Neuronal stem cell (in vitro differentiated cells): ENCODE measurements at regions not wholly inside any gene's neighbourhood (a gene's known extent, or its start where the extent isn't known, plus 50 kb on each side); places are given as distances from the start of the nearest gene placed in this dataset.
"Not testable (repeated sequence)": the region's sequence is repeated elsewhere in the genome, so short reads cannot be mapped to it uniquely, and the experiment has no call there.

Source experiments
- DNase-seq: peaks from one replicate; pipeline ENCODE4 v3.0.0-alpha.2; 2013; ENCODE audit warnings: low spot score
- H2AFZ ChIP-seq: one replicate; pipeline ENCODE4 v1.6.1; 2013; ENCODE audit warnings: mild to moderate bottlenecking, low read length, inconsistent platforms
- H2AK5ac ChIP-seq: 2 replicates; pipeline ENCODE4 v1.6.1; 2013; ENCODE audit warnings: low read depth, mild to moderate bottlenecking, inconsistent platforms, low read length, moderate library complexity, mixed read lengths
- H2BK120ac ChIP-seq: 2 replicates; pipeline ENCODE4 v1.6.1; 2013; ENCODE audit warnings: low read depth, mild to moderate bottlenecking, inconsistent platforms, low read length, moderate library complexity, mixed read lengths
- H2BK12ac ChIP-seq: one replicate; pipeline ENCODE4 v1.6.1; 2013; ENCODE audit warnings: low read length, inconsistent platforms
- H2BK15ac ChIP-seq: 2 replicates; pipeline ENCODE4 v1.6.1; 2013; ENCODE audit warnings: mild to moderate bottlenecking, low read length, inconsistent platforms, mixed read lengths
- H2BK5ac ChIP-seq: one replicate; pipeline ENCODE4 v1.6.1; 2013; ENCODE audit warnings: inconsistent platforms, mild to moderate bottlenecking, low read length, moderate library complexity
- H3K14ac ChIP-seq: one replicate; pipeline ENCODE4 v1.6.1; 2013; ENCODE audit warnings: low read length, inconsistent platforms
- H3K18ac ChIP-seq: 2 replicates; pipeline ENCODE4 v1.6.1; 2013; ENCODE audit warnings: low read length, inconsistent platforms
- H3K23ac ChIP-seq: 2 replicates; pipeline ENCODE4 v1.6.1; 2013; ENCODE audit warnings: low read depth, mild to moderate bottlenecking, mixed read lengths, low read length, inconsistent platforms; ENCODE audit not compliant: poor library complexity
- H3K27ac ChIP-seq: replicated peaks from 3 replicates; pipeline ENCODE4 v1.5.1; 2013; ENCODE audit warnings: low read length, inconsistent platforms
- H3K27me3 ChIP-seq, 3 experiments: 2 replicates each; pipeline ENCODE4 v1.6.1; 2013; ENCODE audit warnings: low read length in 3 of 3, mild to moderate bottlenecking in 2 of 3, inconsistent platforms in 1 of 3, low read depth in 1 of 3, mixed read lengths in 1 of 3, moderate library complexity in 1 of 3; ENCODE audit not compliant: control insufficient read depth in 3 of 3, insufficient read depth in 3 of 3
- H3K36me3 ChIP-seq, 2 donors: replicated peaks in 1 of 2; 2 replicates each; pipeline ENCODE4 v1.6.1; 2013; ENCODE audit warnings: low read length in 2 of 2; ENCODE audit not compliant: control insufficient read depth in 2 of 2, insufficient read depth in 2 of 2
- H3K4ac ChIP-seq: 2 replicates; pipeline ENCODE4 v1.6.1; 2013; ENCODE audit warnings: inconsistent platforms, mild to moderate bottlenecking, low read length, moderate library complexity
- H3K4me1 ChIP-seq, 2 donors: 1 replicate in 1 of 2; 2 replicates in 1 of 2; pipeline ENCODE4 v1.6.1; 2013; ENCODE audit warnings: low read length in 2 of 2, low read depth in 1 of 2; ENCODE audit not compliant: control insufficient read depth in 2 of 2, insufficient read depth in 1 of 2
- H3K4me2 ChIP-seq: one replicate; pipeline ENCODE4 v1.6.1; 2013; ENCODE audit warnings: mild to moderate bottlenecking, low read length, inconsistent platforms; ENCODE audit not compliant: insufficient read depth, poor library complexity, severe bottlenecking
- H3K4me3 ChIP-seq, 2 donors: 2 replicates each; pipeline ENCODE4 v1.5.1; 2013; ENCODE audit warnings: low read length in 2 of 2, mild to moderate bottlenecking in 2 of 2, inconsistent platforms in 1 of 2, moderate library complexity in 1 of 2
- H3K79me1 ChIP-seq: one replicate; pipeline ENCODE4 v1.6.1; 2013; ENCODE audit warnings: low read depth, mild to moderate bottlenecking, inconsistent platforms, low read length, moderate library complexity
- H3K9ac ChIP-seq: one replicate; pipeline ENCODE4 v1.6.1; 2013; ENCODE audit warnings: mild to moderate bottlenecking, low read depth, low read length, inconsistent platforms; ENCODE audit not compliant: poor library complexity
- H3K9me3 ChIP-seq, 2 donors: replicated peaks in 1 of 2; 2 replicates each; pipeline versions ENCODE3 to v1.6.1; 2013; ENCODE audit warnings: low read length in 2 of 2, mild to moderate bottlenecking in 2 of 2, inconsistent platforms in 1 of 2, low read depth in 1 of 2, mixed read lengths in 1 of 2, moderate library complexity in 1 of 2; ENCODE audit not compliant: control insufficient read depth in 2 of 2, insufficient read depth in 1 of 2
- H4K8ac ChIP-seq: one replicate; pipeline ENCODE4 v1.6.1; 2013; ENCODE audit warnings: low read depth, mild to moderate bottlenecking, inconsistent platforms, low read length, moderate library complexity
- H4K91ac ChIP-seq: one replicate; pipeline ENCODE4 v1.6.1; 2013; ENCODE audit warnings: low read length, low read depth, mild to moderate bottlenecking, inconsistent platforms; ENCODE audit not compliant: poor library complexity
- WGBS, 2 donors: extraction: QIAGEN DNeasy Blood & Tissue Kit; methylation state at CpG; one replicate each; pipeline ENCODE4 v1.1.7; 2013; ENCODE audit warnings: missing lambda C conversion rate in 2 of 2, mixed read lengths in 1 of 2; ENCODE audit not compliant: insufficient read length in 2 of 2, insufficient replicate concordance in 1 of 2; ENCODE audit errors: extremely low coverage in 2 of 2; 5-methylcytosine and 5-hydroxymethylcytosine counted together

DNA sequence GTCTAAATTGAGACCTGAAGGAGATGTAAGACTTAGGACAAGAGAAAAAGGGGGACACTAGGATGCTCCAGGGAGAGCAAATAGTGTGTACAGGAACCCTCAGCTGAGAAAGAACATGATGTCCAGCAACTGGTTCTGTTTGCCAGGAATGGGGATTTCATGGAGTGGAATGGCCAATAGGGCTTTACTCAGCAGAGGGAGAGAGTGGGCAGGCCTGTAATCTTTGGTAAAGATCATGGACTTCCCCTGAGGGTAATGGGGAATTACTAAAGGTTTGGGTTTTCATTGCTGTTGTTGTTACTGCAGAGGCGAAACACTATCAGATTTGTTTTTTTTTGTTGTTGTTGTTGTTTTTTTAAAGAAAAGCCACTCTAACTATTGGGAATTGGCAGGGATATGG is 99.0 kb downstream of the SCN11A start:
- no peak overlapping the region for H4K8ac ChIP-seq
- no CpG with 5 or more reads among the region's 1 CpG for WGBS, 2 donors

DNA sequence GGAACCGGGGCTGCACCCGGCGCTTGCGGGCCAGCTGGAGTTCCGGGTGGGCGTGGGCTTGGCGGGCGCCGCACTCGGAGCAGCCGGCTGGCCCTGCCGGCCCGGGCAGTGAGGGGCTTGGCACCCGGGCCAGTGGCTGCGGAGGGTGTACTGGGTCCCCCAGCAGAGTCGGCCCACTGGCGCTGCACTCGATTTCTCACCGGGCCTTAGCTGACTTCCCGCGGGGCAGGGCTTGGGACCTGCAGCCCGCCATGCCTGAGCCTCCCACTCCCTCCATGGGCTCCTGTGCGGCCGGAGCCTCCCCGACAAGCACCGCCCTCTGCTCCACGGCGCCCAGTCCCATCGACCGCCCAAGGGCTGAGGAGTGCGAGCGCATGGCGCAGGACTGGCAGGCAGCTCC is 100.6 kb downstream of the SCN11A start:
- H2BK15ac ChIP-seq, H3K27me3 ChIP-seq, H3K36me3 ChIP-seq, H3K4me1 ChIP-seq, H3K4me2 ChIP-seq, DNase-seq, H3K4me3 ChIP-seq, H3K18ac ChIP-seq, H2BK120ac ChIP-seq, H2BK12ac ChIP-seq, H3K23ac ChIP-seq, H2BK5ac ChIP-seq, H2AK5ac ChIP-seq, H3K4ac ChIP-seq, H2AFZ ChIP-seq, H3K79me1 ChIP-seq, H3K27ac ChIP-seq, H3K9ac ChIP-seq, H3K9me3 ChIP-seq, H3K14ac ChIP-seq, H4K8ac ChIP-seq, H4K91ac ChIP-seq: not testable (repeated sequence)
- WGBS, 2 donors: no CpG with 5 or more reads among the region's 33 CpGs

More for the DNA sequence above, 99.0 kb downstream of the SCN11A start:
- H3K79me1 ChIP-seq: no peaks in the 10 kb centered on the region
- no peak overlapping the region for H2BK12ac ChIP-seq
- no peak overlapping the region for H2AFZ ChIP-seq
- no peaks in the 10 kb centered on the region for H3K27me3 ChIP-seq
- H3K27ac ChIP-seq: no peak overlapping the region
- no peak overlapping the region for H3K4me3 ChIP-seq
- no peak overlapping the region for H3K4me2 ChIP-seq
- no peak overlapping the region for H2BK5ac ChIP-seq
- H3K36me3 ChIP-seq: no peaks in the 10 kb centered on the region
- H2BK15ac ChIP-seq: no peak overlapping the region
- H3K9ac ChIP-seq: no peak overlapping the region
- no peak overlapping the region for H4K91ac ChIP-seq
- H3K18ac ChIP-seq: no peak overlapping the region
- no peak overlapping the region for H2AK5ac ChIP-seq
- H3K9me3 ChIP-seq: no peaks in the 10 kb centered on the region
- H2BK120ac ChIP-seq: no peak overlapping the region
- no peak overlapping the region for H3K23ac ChIP-seq
- DNase-seq: no peak
- H3K4me1 ChIP-seq: peaks cover 0 to 1% of the 10 kb centered on the region in 2 donors
- no peak overlapping the region for H3K4ac ChIP-seq
- H3K14ac ChIP-seq: no peak overlapping the region

DNA sequence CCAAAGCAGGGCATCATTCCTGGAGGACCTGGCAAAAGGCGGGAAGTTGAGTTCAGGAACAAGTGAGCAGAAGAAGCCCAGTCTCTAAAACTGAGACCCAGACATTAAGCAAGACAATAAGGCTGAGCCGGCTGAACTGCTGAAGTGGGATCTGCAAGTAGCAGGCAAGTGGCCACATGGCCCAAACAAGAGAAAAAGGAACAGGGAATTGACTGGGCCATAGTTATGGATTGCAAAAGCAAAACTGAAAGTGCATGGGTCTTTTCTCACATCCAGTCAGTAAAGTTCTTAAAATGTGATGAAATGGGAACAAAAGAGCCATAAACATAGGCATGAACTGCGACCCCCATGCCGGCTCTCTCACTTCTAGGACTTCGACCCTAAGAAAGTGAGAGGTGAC is 101.2 kb downstream of the SCN11A start:
- no peak for DNase-seq
- no peak overlapping the region for H2BK120ac ChIP-seq
- WGBS, 2 donors: no CpG with 5 or more reads among the region's 5 CpGs

DNA sequence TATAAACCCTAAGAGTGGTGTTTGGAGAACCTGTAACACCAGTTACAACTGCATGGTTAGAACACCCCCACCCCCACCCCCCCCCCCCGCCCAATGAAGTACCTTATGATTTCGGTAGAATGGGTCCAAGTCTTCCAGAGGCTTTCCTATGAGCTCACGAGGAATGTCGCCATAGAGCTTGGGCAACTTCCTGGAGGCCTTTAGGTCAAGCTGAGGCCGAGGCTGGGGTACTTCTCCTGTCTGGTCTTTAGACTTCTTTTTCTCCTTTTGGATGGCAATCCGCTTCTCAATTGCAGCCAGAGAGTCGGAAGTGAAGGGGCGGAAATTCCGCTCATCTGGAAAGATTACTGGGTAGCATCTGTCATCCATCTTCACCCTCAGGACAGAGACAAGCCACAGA is 101.8 kb downstream of the SCN11A start:
- Histone ChIP-seq H2BK120ac (no peak overlapping the region), H2BK15ac (no peak overlapping the region), H3K4me2 (no peak overlapping the region), H3K14ac (no peak overlapping the region), H3K27ac (no peak overlapping the region), H2BK12ac (no peak overlapping the region), H2AK5ac (no peak overlapping the region), H2BK5ac (no peak overlapping the region), H2AFZ (no peak overlapping the region), H3K18ac (no peak overlapping the region), H3K9ac (no peak overlapping the region), H3K4me1 (peaks cover 0 to 1% of the 10 kb centered on the region in 2 donors), H3K23ac (no peak overlapping the region), H3K79me1 (no peaks in the 10 kb centered on the region), H4K91ac (no peak overlapping the region), H3K9me3 (no peaks in the 10 kb centered on the region), H3K27me3 (no peaks in the 10 kb centered on the region), H4K8ac (no peak overlapping the region), H3K4me3 (no peak overlapping the region), H3K36me3 (no peaks in the 10 kb centered on the region), H3K4ac (no peak overlapping the region)
- DNase-seq: no peak
- WGBS, 2 donors: no CpG with 5 or more reads among the region's 9 CpGs

More for the DNA sequence above, 101.2 kb downstream of the SCN11A start:
- H3K9ac ChIP-seq: no peak overlapping the region
- H2AK5ac ChIP-seq: no peak overlapping the region
- no peak overlapping the region for H3K27ac ChIP-seq
- no peak overlapping the region for H3K14ac ChIP-seq
- no peak overlapping the region for H3K23ac ChIP-seq
- no peak overlapping the region for H3K4me3 ChIP-seq
- H2BK12ac ChIP-seq: no peak overlapping the region
- no peak overlapping the region for H4K91ac ChIP-seq
- H2BK5ac ChIP-seq: no peak overlapping the region
- no peaks in the 10 kb centered on the region for H3K27me3 ChIP-seq
- no peaks in the 10 kb centered on the region for H3K9me3 ChIP-seq
- no peak overlapping the region for H4K8ac ChIP-seq
- no peak overlapping the region for H2AFZ ChIP-seq
- peaks cover 0 to 1% of the 10 kb centered on the region in 2 donors for H3K4me1 ChIP-seq
- no peak overlapping the region for H2BK15ac ChIP-seq
- no peaks in the 10 kb centered on the region for H3K79me1 ChIP-seq
- no peak overlapping the region for H3K4ac ChIP-seq
- no peak overlapping the region for H3K18ac ChIP-seq
- no peaks in the 10 kb centered on the region for H3K36me3 ChIP-seq
- H3K4me2 ChIP-seq: no peak overlapping the region
